Right lobe of liver (tissue), 4 donors: ENCODE measurements at regions not wholly inside any gene's neighbourhood (a gene's known extent, or its start where the extent isn't known, plus 50 kb on each side); places are given as distances from the start of the nearest gene placed in this dataset.

Experiments
- CTCF ChIP-seq, 4 donors: fragments of 200-600 bp in 3 of 4; fragments of 450-650 bp in 1 of 4; IDR thresholded peaks; one replicate each; pipeline versions ENCODE4 v1.5.1 to v1.8.0; 2016 to 2022; ENCODE audit warnings: antibody characterized with exemption in 4 of 4, mild to moderate bottlenecking in 2 of 4
- POLR2A ChIP-seq: fragments of 450-650 bp; IDR thresholded peaks from one replicate; pipeline ENCODE4 v1.6.1; 2017; ENCODE audit warnings: antibody characterized with exemption, mild to moderate bottlenecking
- donor health status: DM: no; HTN: no; CAD: no.
- donor health status: DM: no; HTN: no; CAD: no.
- donor health status: DM: no; HTN: yes; CAD: no.

- TF ChIP-seq CTCF (IDR thresholded peaks at IDR 0.05) (no peak), POLR2A (no peak)
Observed at GRCh38 chr1:88001460-88001859, 672.8 kb downstream of the LMO4 start.
